NB4 (cell line): ENCODE measurements at regions not wholly inside any gene's neighbourhood (a gene's known extent, or its start where the extent isn't known, plus 50 kb on each side); places are given as distances from the start of the nearest gene placed in this dataset.

ENCODE experiments used
- MAX ChIP-seq: IDR thresholded peaks from 2 replicates; pipeline ENCODE4 v1.6.1; 2011; ENCODE audit warnings: low read depth, low read length
- MYC ChIP-seq: IDR thresholded peaks from 2 replicates; pipeline ENCODE4 v1.6.1; 2011; ENCODE audit warnings: low read depth, low read length
- POLR2A ChIP-seq: IDR thresholded peaks from 2 replicates; pipeline ENCODE4 v1.6.1; 2011; ENCODE audit warnings: mild to moderate bottlenecking; ENCODE audit not compliant: insufficient read length; ENCODE audit errors: extremely low read depth
- TF ChIP-seq, protein P1 (sequence below): IDR thresholded peaks from one replicate; pipeline ENCODE4 v1.5.1; 2012; ENCODE audit warnings: low read depth, low read length

DNA sequence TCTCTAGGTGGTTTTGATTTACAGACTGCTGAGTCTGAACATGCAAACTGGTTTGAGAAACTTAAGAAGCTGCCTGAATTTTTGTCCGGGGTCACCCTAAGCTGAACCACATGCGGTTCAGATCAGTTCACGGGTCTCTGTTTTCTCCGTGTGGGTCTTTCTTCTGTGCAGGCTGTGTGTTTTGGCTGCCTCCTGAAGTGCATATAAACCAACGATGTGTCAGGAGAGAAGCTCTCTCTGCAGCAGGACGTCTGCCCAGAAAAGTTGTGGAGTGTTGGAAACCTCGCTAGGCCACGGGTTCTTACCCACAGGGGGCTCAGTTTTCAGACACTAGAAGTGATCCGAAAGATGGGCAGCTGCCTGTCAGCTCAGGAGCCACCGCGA lies 364.2 kb downstream of the IRX2 start:
- TF ChIP-seq, protein P1, sequence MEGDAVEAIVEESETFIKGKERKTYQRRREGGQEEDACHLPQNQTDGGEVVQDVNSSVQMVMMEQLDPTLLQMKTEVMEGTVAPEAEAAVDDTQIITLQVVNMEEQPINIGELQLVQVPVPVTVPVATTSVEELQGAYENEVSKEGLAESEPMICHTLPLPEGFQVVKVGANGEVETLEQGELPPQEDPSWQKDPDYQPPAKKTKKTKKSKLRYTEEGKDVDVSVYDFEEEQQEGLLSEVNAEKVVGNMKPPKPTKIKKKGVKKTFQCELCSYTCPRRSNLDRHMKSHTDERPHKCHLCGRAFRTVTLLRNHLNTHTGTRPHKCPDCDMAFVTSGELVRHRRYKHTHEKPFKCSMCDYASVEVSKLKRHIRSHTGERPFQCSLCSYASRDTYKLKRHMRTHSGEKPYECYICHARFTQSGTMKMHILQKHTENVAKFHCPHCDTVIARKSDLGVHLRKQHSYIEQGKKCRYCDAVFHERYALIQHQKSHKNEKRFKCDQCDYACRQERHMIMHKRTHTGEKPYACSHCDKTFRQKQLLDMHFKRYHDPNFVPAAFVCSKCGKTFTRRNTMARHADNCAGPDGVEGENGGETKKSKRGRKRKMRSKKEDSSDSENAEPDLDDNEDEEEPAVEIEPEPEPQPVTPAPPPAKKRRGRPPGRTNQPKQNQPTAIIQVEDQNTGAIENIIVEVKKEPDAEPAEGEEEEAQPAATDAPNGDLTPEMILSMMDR = no peak
- no peak for TF ChIP-seq POLR2A
- TF ChIP-seq MYC = no peak
- TF ChIP-seq MAX = no peak
